ENCODE measurements at regions not wholly inside any gene's neighbourhood (a gene's known extent, or its start where the extent isn't known, plus 50 kb on each side); places are given as distances from the start of the nearest gene placed in this dataset.

DNA sequence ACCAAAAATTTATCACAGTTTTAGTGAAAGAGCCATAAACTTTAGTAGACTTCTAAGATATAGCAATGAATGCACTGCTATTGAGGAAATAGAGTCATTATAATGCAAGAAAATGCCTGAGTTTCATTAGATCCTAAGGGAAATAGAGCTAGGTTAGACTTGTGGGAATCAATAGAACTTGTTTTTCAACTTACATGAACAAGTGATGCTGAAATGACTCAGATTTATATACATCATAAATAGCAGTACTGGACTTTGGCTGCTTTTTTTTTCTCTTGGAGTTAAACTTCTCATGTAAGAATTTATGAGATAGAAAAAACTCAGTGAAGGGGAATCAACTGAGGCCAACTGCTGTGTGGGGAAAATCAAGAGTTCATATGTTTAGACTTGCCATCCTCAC lies 216.5 kb upstream of the AADAT start:
- no peaks in the 10 kb centered on the region for H3K27me3 ChIP-seq
- no peaks in the 10 kb centered on the region for H3K36me3 ChIP-seq
- no peaks in the 10 kb centered on the region for H3K4me1 ChIP-seq
- no peak for ATAC-seq
- H3K9me3 ChIP-seq, result no peaks in the 10 kb centered on the region
- no peak overlapping the region for H3K27ac ChIP-seq
- no peak for DNase-seq
- intact Hi-C loops (cut with DNase I), result no loop called here
- TF ChIP-seq, protein P1, sequence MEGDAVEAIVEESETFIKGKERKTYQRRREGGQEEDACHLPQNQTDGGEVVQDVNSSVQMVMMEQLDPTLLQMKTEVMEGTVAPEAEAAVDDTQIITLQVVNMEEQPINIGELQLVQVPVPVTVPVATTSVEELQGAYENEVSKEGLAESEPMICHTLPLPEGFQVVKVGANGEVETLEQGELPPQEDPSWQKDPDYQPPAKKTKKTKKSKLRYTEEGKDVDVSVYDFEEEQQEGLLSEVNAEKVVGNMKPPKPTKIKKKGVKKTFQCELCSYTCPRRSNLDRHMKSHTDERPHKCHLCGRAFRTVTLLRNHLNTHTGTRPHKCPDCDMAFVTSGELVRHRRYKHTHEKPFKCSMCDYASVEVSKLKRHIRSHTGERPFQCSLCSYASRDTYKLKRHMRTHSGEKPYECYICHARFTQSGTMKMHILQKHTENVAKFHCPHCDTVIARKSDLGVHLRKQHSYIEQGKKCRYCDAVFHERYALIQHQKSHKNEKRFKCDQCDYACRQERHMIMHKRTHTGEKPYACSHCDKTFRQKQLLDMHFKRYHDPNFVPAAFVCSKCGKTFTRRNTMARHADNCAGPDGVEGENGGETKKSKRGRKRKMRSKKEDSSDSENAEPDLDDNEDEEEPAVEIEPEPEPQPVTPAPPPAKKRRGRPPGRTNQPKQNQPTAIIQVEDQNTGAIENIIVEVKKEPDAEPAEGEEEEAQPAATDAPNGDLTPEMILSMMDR (IDR thresholded peaks at IDR 0.05), result no peak
- no peak overlapping the region for H3K4me3 ChIP-seq

DNA sequence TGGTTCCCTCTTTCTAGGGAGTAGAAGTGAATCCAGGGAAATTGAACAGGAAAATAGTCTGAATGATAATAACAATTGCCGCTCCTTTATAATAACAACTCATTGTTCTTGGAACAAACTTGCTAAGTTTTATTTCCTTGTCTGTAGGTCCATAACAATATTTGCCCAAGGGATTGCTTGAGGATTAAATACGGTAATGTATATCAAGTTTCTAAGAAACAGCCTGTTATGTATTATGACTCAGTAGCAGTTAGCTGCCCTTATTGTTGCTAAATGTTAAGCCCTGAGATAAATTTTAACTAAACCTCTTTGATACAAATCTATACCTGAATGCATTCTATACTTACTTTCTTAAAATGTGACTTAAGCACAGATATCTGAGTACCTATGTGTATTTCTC lies 215.9 kb upstream of the AADAT start:
- H3K9me3 ChIP-seq, result no peaks in the 10 kb centered on the region
- TF ChIP-seq, protein P1 (IDR thresholded peaks at IDR 0.05), result no peak
- H3K4me1 ChIP-seq, result no peaks in the 10 kb centered on the region
- no peaks in the 10 kb centered on the region for H3K36me3 ChIP-seq
- no peaks in the 10 kb centered on the region for H3K27me3 ChIP-seq
- H3K27ac ChIP-seq, result no peak overlapping the region
- DNase-seq (no peak), ATAC-seq (no peak)
- no peak overlapping the region for H3K4me3 ChIP-seq
- WGBS, 2 donors, result 61 to 83% methylated on average over 2 of the region's 2 CpGs
- intact Hi-C loops (cut with DNase I), result no loop called here

DNA sequence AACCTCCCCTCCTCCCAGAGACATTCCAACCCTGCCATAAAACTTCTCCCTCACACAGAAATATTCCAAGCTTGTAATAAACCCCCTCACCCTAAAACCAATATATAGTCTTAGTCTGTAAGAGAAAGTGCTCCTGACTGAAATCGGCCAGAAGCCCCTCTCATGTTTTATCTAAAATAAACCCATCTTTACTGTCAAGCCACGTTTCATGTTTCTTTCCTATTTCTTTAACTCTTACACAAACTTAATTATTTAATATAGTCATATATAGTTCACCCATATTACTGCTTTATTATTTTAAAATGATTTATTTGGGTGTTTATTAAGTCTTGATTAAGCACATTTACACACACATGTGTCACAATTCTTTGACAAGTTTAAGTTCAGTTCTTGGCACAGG lies 191.3 kb upstream of the AADAT start:
- Histone ChIP-seq H3K4me1 (no peaks in the 10 kb centered on the region), H3K4me3 (no peak overlapping the region), H3K27ac (no peak overlapping the region), H3K36me3 (no peaks in the 10 kb centered on the region), H3K27me3 (no peaks in the 10 kb centered on the region), H3K9me3 (peaks cover 0 to 14% (median 3%) of the 10 kb centered on the region in 11 donors)
- TF ChIP-seq, protein P1 (IDR thresholded peaks at IDR 0.05), result no peak
- intact Hi-C loops (cut with DNase I), result no loop called here
- 55 to 71% methylated on average over 2 of the region's 2 CpGs for WGBS, 2 donors
- DNase-seq, result no peak
- no peak for ATAC-seq

DNA sequence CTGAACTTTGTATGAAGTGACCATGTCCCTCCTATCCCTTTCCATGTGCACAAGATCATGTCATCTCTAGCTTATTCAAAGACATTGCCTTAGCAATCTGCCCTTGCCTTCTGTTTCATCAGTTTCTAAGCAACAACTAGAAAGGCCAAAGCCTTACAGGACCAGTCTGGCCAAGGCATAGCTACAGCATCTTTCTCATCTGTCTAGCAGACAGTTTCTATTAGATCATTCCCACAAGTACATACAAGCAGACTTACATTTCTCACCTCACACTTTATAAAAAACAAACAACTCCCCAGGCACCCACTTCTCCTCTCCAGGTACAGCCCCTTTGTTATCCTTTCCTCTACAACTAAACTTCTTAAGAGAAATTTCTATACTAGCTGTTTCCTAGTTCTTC lies 188.7 kb upstream of the AADAT start:
- Histone ChIP-seq H3K36me3 (no peaks in the 10 kb centered on the region), H3K4me1 (no peaks in the 10 kb centered on the region), H3K4me3 (no peak overlapping the region), H3K27me3 (no peaks in the 10 kb centered on the region), H3K9me3 (peaks cover 0 to 14% (median 3%) of the 10 kb centered on the region in 11 donors), H3K27ac (no peak overlapping the region)
- ATAC-seq, result no peak
- DNase-seq, result no peak
- intact Hi-C loops (cut with DNase I), result no loop called here
- TF ChIP-seq, protein P1 (IDR thresholded peaks at IDR 0.05), result no peak

DNA sequence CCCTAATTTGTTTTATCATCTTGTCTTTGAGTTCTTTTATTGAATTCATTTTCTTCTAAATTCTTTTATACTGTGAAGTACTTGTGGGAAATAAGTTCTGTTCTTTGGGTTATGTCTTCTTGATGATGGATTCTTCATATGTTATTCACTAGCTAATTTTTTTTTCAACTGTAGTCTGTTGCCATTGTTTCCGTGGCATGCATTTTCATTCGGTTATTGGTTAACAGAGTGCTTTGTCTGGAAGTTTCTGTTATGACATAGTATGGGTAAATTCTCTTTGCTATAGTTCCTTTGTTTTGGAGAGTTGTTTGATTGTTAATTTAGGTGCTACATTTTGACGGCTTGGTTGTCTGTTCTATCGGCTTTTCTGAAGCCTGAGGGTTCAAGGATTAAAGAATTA lies 184.9 kb upstream of the AADAT start:
- intact Hi-C loops (cut with DNase I), result no loop called here
- Histone ChIP-seq H3K4me1 (no peaks in the 10 kb centered on the region), H3K36me3 (no peaks in the 10 kb centered on the region), H3K9me3 (peaks cover 0 to under 1% (median 0%) of the 10 kb centered on the region in 11 donors), H3K4me3 (no peak overlapping the region), H3K27ac (no peak overlapping the region), H3K27me3 (no peaks in the 10 kb centered on the region)
- DNase-seq (no peak), ATAC-seq (no peak)
- WGBS, 2 donors, result 74 to 75% methylated on average over 4 of the region's 4 CpGs
- TF ChIP-seq, protein P1 (IDR thresholded peaks at IDR 0.05), result no peak

Data from heart right ventricle (tissue), 16 donors.